ENCODE measurements at regions not wholly inside any gene's neighbourhood (a gene's known extent, or its start where the extent isn't known, plus 50 kb on each side); places are given as distances from the start of the nearest gene placed in this dataset.

GRCh38 chr1:239539812-239540211 is 153.4 kb downstream of the CHRM3 start:
- H3K4me3 ChIP-seq = no peak overlapping the region
- ATAC-seq = no peak
- H3K4me1 ChIP-seq = peaks cover 8 to 36% (median 14%) of the 10 kb centered on the region in 3 donors
- 75 to 80% methylated on average over 3 to 4 of the region's 4 CpGs for WGBS, 2 donors (ENCODE audit: low coverage in 1 of 2)
- TF ChIP-seq POLR2A (IDR thresholded peaks at IDR 0.05) (no peak), POLR2AphosphoS5 (IDR thresholded peaks at IDR 0.05) (no peak)
- H3K9me3 ChIP-seq = no peaks in the 10 kb centered on the region
- H3K36me3 ChIP-seq = no peaks in the 10 kb centered on the region
- no peaks in the 10 kb centered on the region for H3K27me3 ChIP-seq
- peak overlapping the region in 1 of 4 donors; percentile 21 for H3K27ac ChIP-seq

DNA sequence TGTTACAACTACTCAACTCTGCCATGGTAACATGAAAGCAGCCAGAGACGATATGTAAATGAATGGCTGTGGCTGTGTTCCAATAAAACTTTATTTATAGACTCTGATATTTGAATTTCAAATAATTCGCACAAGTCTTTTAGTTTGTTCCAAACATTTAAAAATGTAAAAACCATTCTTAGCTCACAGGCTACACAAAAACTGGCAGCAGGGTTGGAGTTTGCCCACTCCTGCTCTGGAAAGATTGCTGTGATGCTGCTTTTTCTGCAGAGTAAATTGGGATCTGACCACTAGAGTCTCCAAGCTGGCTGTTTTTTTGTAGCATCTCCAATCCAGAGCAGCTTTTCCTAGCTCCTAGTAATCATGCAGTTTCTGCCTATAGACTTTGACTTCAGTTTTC is 157.5 kb downstream of the CHRM3 start:
- ATAC-seq = no peak
- H3K36me3 ChIP-seq = no peaks in the 10 kb centered on the region
- no peak overlapping the region for H3K27ac ChIP-seq
- H3K9me3 ChIP-seq = no peaks in the 10 kb centered on the region
- no peak overlapping the region for H3K4me3 ChIP-seq
- no peak for TF ChIP-seq EP300 (IDR thresholded peaks at IDR 0.05)
- no peak for TF ChIP-seq CTCF (IDR thresholded peaks at IDR 0.05)
- no peak for TF ChIP-seq POLR2A (IDR thresholded peaks at IDR 0.05)
- TF ChIP-seq POLR2AphosphoS5 (IDR thresholded peaks at IDR 0.05) = no peak
- peaks cover 0 to 29% (median 0%) of the 10 kb centered on the region in 3 donors for H3K4me1 ChIP-seq
- 79 to 83% methylated on average over 2 of the region's 2 CpGs for WGBS, 2 donors (ENCODE audit: low coverage in 1 of 2)
- no peaks in the 10 kb centered on the region for H3K27me3 ChIP-seq

DNA sequence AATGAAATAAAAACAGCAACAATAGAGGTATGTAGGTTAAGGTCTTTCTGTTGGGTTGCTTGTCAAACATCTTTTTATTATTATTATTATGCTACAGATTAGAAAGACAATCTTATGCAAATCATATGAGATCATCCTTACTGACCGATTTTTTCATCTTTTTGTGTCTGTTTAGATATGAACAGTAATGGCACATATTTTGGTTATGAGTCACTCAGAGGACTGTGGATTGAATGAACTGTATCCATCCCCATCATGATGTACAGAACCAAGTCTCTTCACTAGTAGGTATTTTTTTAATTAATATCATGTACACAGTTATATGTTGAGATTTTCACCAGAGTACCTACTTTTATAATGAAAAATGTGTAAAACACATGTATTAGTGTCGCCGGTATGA is 159.1 kb downstream of the CHRM3 start:
- Histone ChIP-seq H3K9me3 (no peaks in the 10 kb centered on the region), H3K36me3 (no peaks in the 10 kb centered on the region), H3K4me3 (no peak overlapping the region), H3K27ac (no peak overlapping the region), H3K27me3 (no peaks in the 10 kb centered on the region), H3K4me1 (peaks cover 0 to 32% (median 0%) of the 10 kb centered on the region in 3 donors)
- TF ChIP-seq POLR2A (IDR thresholded peaks at IDR 0.05) (no peak), POLR2AphosphoS5 (IDR thresholded peaks at IDR 0.05) (no peak), CTCF (IDR thresholded peaks at IDR 0.05) (no peak), EP300 (IDR thresholded peaks at IDR 0.05) (no peak)
- WGBS, 2 donors (ENCODE audit: low coverage in 1 of 2) = 82 to 86% methylated on average over 3 of the region's 3 CpGs
- ATAC-seq = no peak

- WGBS, 2 donors (ENCODE audit: low coverage in 1 of 2) = 37 to 69% methylated on average over 2 of the region's 2 CpGs
- peaks cover 0 to 32% (median 0%) of the 10 kb centered on the region in 3 donors for H3K4me1 ChIP-seq
- no peaks in the 10 kb centered on the region for H3K27me3 ChIP-seq
- ATAC-seq = no peak
- H3K9me3 ChIP-seq = no peaks in the 10 kb centered on the region
- H3K4me3 ChIP-seq = no peak overlapping the region
- H3K36me3 ChIP-seq = no peaks in the 10 kb centered on the region
- H3K27ac ChIP-seq = peak overlapping the region in 1 of 4 donors; percentile 6
- no peak for TF ChIP-seq POLR2AphosphoS5 (IDR thresholded peaks at IDR 0.05)
- no peak for TF ChIP-seq POLR2A (IDR thresholded peaks at IDR 0.05)
- TF ChIP-seq EP300 (IDR thresholded peaks at IDR 0.05) = no peak
- no peak for TF ChIP-seq CTCF (IDR thresholded peaks at IDR 0.05)
Measured at GRCh38 chr1:239547987-239548386, 161.6 kb downstream of the CHRM3 start.

DNA sequence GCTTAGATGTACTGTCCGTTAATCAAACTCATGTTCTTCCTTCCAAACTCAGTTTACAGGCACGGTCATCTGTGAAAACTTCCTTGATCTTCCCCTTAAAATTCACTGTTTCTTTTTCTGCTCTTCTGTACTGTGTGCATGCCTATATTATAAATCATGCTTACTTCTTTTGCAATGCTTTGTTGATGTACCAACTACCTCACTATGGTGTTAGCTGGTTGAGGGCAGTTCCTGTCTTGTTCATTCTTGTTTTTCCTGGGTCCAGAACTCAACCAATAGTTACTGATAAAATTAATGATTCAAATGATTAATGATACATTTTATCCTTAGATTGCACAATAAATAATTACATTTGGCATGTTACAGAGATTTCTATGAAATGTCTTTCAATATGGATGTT is 163.8 kb downstream of the CHRM3 start:
- Histone ChIP-seq H3K4me3 (no peak overlapping the region), H3K27me3 (no peaks in the 10 kb centered on the region), H3K9me3 (no peaks in the 10 kb centered on the region), H3K4me1 (peaks cover 0 to 32% (median 0%) of the 10 kb centered on the region in 3 donors), H3K36me3 (no peaks in the 10 kb centered on the region), H3K27ac (peak overlapping the region in 1 of 4 donors; percentile 20)
- peak; percentile 34 for ATAC-seq
- WGBS, 2 donors (ENCODE audit: low coverage in 1 of 2) = 95 to 100% methylated on average over 1 to 2 of the region's 2 CpGs
- TF ChIP-seq POLR2AphosphoS5 (IDR thresholded peaks at IDR 0.05) (peak; percentile 13), CTCF (IDR thresholded peaks at IDR 0.05) (no peak)
